Prostate gland (tissue), 2 donors: ENCODE measurements at regions not wholly inside any gene's neighbourhood (a gene's known extent, or its start where the extent isn't known, plus 50 kb on each side); places are given as distances from the start of the nearest gene placed in this dataset.

Experiments
- CTCF ChIP-seq, 4 experiments: fragments of 200-600 bp in 2 of 4; fragments of 450-650 bp in 2 of 4; sonication (generic) in 2 of 4; IDR thresholded peaks; 1 replicate in 3 of 4; 2 replicates in 1 of 4; pipeline ENCODE4 v1.5.1; 2016 to 2019; ENCODE audit warnings: antibody characterized with exemption in 4 of 4, mild to moderate bottlenecking in 2 of 4, moderate library complexity in 2 of 4
- POLR2A ChIP-seq: fragments of 450-650 bp; IDR thresholded peaks from one replicate; pipeline ENCODE4 v1.6.1; 2016; ENCODE audit warnings: antibody characterized with exemption, mild to moderate bottlenecking
- POLR2AphosphoS5 ChIP-seq: sonication (generic); formaldehyde crosslinking; IDR thresholded peaks from one replicate; pipeline ENCODE4 v1.6.1; 2017; ENCODE audit warnings: antibody characterized with exemption

DNA sequence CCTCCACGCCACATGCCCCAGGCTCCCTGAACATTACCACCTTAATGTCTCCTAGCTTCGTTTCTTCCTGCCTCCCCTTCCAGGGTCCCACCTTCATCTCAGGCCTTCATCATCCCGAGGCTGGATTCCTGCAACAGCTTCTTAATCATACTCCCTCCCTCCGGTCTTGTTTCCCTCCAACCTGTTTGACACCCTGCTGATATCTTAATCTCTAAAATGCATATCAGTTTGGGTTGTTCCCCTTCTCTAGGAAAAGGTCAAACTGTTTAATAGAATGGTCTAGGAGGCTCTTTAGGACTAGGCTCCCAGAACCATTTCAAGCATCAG, 125.5 kb upstream of the ARHGAP5 start:
- TF ChIP-seq POLR2AphosphoS5 (no peak), CTCF (IDR thresholded peaks at IDR 0.05) (no peak), POLR2A (no peak)
